ENCODE measurements at regions not wholly inside any gene's neighbourhood (a gene's known extent, or its start where the extent isn't known, plus 50 kb on each side); places are given as distances from the start of the nearest gene placed in this dataset.
A peak's percentile ranks its signal among the peaks of the same experiment; 100 is the strongest.

DNA sequence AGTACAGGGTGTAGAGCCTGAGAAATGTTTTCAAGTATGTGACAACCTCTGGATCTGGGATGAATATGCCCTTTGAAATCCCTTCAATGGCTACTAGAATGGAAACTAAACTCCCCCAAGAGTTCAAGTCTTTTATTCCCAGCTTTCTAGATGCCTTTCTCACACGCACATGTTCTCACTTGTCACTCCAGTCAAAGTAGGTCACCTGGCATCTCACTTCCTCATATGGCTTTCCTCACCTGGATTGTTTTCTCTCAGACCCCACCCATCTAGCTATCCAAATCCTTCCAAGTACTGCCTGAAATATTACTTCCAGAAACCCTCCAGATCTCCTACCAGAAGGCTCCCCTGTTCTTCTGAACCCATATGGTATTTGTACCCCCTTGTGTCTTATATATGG, 615.4 kb upstream of the KLF4 start:
- peaks cover 25% of the 10 kb centered on the region for H3K4me1 Mint-ChIP-seq (ENCODE audit: unreplicated experiment)
- H3K9me3 Mint-ChIP-seq (ENCODE audit: unreplicated experiment), result no peaks in the 10 kb centered on the region
- no peak for DNase-seq (ENCODE audit: extremely low spot score, unreplicated experiment)
- no peak overlapping the region for H3K4me3 Mint-ChIP-seq (ENCODE audit: unreplicated experiment)
- TF ChIP-seq, protein P1, sequence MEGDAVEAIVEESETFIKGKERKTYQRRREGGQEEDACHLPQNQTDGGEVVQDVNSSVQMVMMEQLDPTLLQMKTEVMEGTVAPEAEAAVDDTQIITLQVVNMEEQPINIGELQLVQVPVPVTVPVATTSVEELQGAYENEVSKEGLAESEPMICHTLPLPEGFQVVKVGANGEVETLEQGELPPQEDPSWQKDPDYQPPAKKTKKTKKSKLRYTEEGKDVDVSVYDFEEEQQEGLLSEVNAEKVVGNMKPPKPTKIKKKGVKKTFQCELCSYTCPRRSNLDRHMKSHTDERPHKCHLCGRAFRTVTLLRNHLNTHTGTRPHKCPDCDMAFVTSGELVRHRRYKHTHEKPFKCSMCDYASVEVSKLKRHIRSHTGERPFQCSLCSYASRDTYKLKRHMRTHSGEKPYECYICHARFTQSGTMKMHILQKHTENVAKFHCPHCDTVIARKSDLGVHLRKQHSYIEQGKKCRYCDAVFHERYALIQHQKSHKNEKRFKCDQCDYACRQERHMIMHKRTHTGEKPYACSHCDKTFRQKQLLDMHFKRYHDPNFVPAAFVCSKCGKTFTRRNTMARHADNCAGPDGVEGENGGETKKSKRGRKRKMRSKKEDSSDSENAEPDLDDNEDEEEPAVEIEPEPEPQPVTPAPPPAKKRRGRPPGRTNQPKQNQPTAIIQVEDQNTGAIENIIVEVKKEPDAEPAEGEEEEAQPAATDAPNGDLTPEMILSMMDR (IDR thresholded peaks at IDR 0.05), result no peak
- H3K27me3 Mint-ChIP-seq (ENCODE audit: unreplicated experiment), result no peaks in the 10 kb centered on the region
- H3K27ac Mint-ChIP-seq (ENCODE audit: unreplicated experiment), result no peak overlapping the region
- H3K36me3 Mint-ChIP-seq (ENCODE audit: unreplicated experiment), result peaks cover 2% of the 10 kb centered on the region

DNA sequence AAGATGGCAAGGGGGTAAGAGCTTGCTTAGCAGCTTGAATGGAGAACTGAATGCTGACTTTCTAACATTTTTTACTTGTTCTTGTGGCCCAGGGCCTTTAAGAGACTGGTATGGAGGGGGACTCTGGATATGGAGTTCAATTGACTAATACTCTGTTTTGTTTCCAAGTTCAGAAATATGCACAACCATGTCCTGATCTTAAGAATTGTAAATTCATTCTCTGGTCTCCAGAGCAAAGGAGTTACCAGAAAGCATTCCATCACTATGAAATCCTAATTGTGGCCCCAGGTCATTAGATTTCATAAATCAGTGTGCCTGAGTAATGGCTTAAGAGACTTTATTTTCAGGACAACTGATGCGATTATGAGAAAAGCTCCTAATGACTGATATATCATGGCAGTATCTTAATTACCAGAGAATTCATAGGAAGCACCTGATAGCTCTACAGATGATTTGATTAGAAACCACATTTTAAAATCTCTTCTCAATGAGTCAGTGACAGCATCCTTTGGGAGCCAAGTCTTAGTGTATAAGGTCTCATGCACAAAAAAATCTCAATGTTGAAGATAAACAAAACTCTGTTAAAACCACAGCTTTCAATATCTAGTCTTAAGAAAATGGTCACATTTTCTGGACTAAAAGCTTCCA, 613.6 kb upstream of the KLF4 start:
- Mint-ChIP-seq H3K9me3 (ENCODE audit: unreplicated experiment) (no peaks in the 10 kb centered on the region), H3K36me3 (ENCODE audit: unreplicated experiment) (peaks cover 2% of the 10 kb centered on the region), H3K4me3 (ENCODE audit: unreplicated experiment) (no peak overlapping the region), H3K27ac (ENCODE audit: unreplicated experiment) (peak overlapping the region; percentile 57), H3K27me3 (ENCODE audit: unreplicated experiment) (no peaks in the 10 kb centered on the region), H3K4me1 (ENCODE audit: unreplicated experiment) (peaks cover 25% of the 10 kb centered on the region)
- TF ChIP-seq, protein P1 (IDR thresholded peaks at IDR 0.05), result no peak
- no peak for DNase-seq (ENCODE audit: extremely low spot score, unreplicated experiment)

DNA sequence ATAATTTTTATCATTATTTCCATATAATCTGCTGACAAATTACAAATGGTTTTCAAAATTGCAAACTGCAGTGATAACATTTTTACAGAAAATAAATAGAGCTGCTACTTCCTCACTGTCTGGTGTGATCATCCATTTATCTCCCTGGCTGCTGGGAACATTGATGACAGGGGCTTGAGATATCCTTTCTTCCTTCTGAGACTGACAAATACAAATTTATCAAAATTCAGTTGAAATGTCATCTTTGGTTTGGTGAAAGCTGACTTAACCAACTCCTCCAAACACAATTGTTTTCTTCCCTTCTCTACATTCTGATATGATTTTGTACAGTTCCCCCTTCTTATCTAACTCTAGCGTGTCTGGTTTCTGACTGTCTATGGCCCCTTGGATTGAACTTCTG, 611.8 kb upstream of the KLF4 start:
- H3K9me3 Mint-ChIP-seq (ENCODE audit: unreplicated experiment), result no peaks in the 10 kb centered on the region
- H3K4me1 Mint-ChIP-seq (ENCODE audit: unreplicated experiment), result peaks cover 25% of the 10 kb centered on the region
- no peak overlapping the region for H3K4me3 Mint-ChIP-seq (ENCODE audit: unreplicated experiment)
- TF ChIP-seq, protein P1 (IDR thresholded peaks at IDR 0.05), result no peak
- H3K36me3 Mint-ChIP-seq (ENCODE audit: unreplicated experiment), result peaks cover 2% of the 10 kb centered on the region
- no peaks in the 10 kb centered on the region for H3K27me3 Mint-ChIP-seq (ENCODE audit: unreplicated experiment)
- no peak for DNase-seq (ENCODE audit: extremely low spot score, unreplicated experiment)
- H3K27ac Mint-ChIP-seq (ENCODE audit: unreplicated experiment), result no peak overlapping the region

DNA sequence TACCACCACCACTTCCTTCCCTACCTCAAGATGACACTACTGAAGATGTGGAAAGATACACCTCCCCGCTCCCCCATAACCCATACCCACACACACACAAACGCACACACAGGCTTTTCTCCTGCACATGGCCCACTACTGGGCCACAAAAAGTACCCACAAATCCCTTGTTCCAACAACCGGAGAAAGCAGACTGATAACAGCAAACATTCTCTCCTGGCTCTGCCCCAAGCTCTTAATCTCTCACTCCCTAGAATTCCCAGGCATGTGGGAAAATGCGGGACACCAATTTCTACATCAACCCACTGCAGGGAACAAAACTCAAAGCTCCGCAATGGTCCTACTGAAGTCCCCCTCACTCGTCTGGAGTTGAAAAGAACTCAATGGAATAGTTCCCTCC, 611.0 kb upstream of the KLF4 start:
- H3K27me3 Mint-ChIP-seq (ENCODE audit: unreplicated experiment), result no peaks in the 10 kb centered on the region

DNA sequence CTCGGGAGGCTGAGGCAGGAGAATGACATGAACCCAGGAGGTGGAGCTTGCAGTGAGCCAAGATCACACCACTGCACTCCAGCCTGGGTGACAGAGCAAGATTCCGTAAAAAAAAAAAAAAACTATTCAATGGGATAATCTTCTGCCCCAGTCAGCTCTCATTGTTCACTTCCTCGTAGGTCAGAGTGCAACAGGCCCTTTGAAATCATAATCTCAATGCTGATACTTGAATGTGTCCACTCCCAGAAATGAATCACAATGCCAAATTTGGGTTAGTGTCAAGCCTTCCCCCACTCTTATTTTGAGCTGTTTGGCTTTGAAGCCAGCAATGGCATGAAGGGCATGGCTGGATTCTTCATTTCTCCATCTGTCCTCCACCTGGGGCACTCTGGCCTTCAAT, 610.3 kb upstream of the KLF4 start:
- Mint-ChIP-seq H3K27me3 (ENCODE audit: unreplicated experiment) (no peaks in the 10 kb centered on the region), H3K4me3 (ENCODE audit: unreplicated experiment) (no peak overlapping the region), H3K4me1 (ENCODE audit: unreplicated experiment) (peaks cover 24% of the 10 kb centered on the region), H3K9me3 (ENCODE audit: unreplicated experiment) (no peaks in the 10 kb centered on the region), H3K27ac (ENCODE audit: unreplicated experiment) (no peak overlapping the region), H3K36me3 (ENCODE audit: unreplicated experiment) (no peaks in the 10 kb centered on the region)
- TF ChIP-seq, protein P1 (IDR thresholded peaks at IDR 0.05), result no peak
- DNase-seq (ENCODE audit: extremely low spot score, unreplicated experiment), result no peak

More for the DNA sequence above, 611.0 kb upstream of the KLF4 start:
- Mint-ChIP-seq H3K27ac (ENCODE audit: unreplicated experiment) (no peak overlapping the region), H3K4me1 (ENCODE audit: unreplicated experiment) (peaks cover 19% of the 10 kb centered on the region), H3K4me3 (ENCODE audit: unreplicated experiment) (no peak overlapping the region), H3K36me3 (ENCODE audit: unreplicated experiment) (peaks cover 2% of the 10 kb centered on the region), H3K9me3 (ENCODE audit: unreplicated experiment) (no peaks in the 10 kb centered on the region)
- DNase-seq (ENCODE audit: extremely low spot score, unreplicated experiment), result no peak
- TF ChIP-seq, protein P1 (IDR thresholded peaks at IDR 0.05), result no peak

Data from osteocyte (in vitro differentiated cells).